Suprapubic skin (tissue), 3 donors: ENCODE measurements at regions not wholly inside any gene's neighbourhood (a gene's known extent, or its start where the extent isn't known, plus 50 kb on each side); places are given as distances from the start of the nearest gene placed in this dataset.

Source experiments
- POLR2A ChIP-seq, 2 donors: fragments of 450-650 bp; IDR thresholded peaks; one replicate each; pipeline ENCODE4 v1.6.1; 2017; ENCODE audit warnings: antibody characterized with exemption in 2 of 2, mild to moderate bottlenecking in 2 of 2, moderate library complexity in 2 of 2
- TF ChIP-seq, protein P1 (sequence below), 2 donors: fragments of 200-600 bp in 1 of 2; fragments of 450-650 bp in 1 of 2; sonication (generic) in 1 of 2; IDR thresholded peaks; one replicate each; pipeline ENCODE4 v1.5.1; 2016 to 2019; ENCODE audit warnings: antibody characterized with exemption in 2 of 2, mild to moderate bottlenecking in 1 of 2, moderate library complexity in 1 of 2

DNA sequence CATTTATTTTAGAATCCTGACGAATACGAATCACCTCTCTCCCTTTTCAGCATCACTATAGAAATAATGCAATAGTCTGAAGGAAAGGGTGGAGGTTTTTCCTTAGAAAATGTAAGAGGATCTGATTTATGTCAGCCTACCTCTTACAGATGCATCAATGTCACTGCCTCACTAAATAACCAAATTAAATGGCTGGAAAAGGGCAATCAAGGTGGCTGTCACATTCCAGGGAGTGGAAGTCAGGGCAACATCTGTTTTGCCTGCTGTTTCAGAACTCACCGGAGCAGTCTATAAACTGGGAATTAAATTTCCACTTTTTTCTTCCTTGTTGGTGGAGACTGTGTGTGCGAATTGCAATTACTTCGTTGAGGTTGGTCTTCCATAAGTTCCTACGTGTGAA lies 299.3 kb upstream of the PDZRN3 start:
- TF ChIP-seq, protein P1, sequence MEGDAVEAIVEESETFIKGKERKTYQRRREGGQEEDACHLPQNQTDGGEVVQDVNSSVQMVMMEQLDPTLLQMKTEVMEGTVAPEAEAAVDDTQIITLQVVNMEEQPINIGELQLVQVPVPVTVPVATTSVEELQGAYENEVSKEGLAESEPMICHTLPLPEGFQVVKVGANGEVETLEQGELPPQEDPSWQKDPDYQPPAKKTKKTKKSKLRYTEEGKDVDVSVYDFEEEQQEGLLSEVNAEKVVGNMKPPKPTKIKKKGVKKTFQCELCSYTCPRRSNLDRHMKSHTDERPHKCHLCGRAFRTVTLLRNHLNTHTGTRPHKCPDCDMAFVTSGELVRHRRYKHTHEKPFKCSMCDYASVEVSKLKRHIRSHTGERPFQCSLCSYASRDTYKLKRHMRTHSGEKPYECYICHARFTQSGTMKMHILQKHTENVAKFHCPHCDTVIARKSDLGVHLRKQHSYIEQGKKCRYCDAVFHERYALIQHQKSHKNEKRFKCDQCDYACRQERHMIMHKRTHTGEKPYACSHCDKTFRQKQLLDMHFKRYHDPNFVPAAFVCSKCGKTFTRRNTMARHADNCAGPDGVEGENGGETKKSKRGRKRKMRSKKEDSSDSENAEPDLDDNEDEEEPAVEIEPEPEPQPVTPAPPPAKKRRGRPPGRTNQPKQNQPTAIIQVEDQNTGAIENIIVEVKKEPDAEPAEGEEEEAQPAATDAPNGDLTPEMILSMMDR (IDR thresholded peaks at IDR 0.05), result no peak
- no peak for TF ChIP-seq POLR2A (IDR thresholded peaks at IDR 0.05)
